Fibroblast of the conjunctiva (primary cell): ENCODE measurements at regions not wholly inside any gene's neighbourhood (a gene's known extent, or its start where the extent isn't known, plus 50 kb on each side); places are given as distances from the start of the nearest gene placed in this dataset.
A peak's percentile ranks its signal among the peaks of the same experiment; 100 is the strongest.

ENCODE experiments used
- DNase-seq: peaks from one replicate; pipeline ENCODE4 v3.0.0-alpha.2; 2010; ENCODE audit warnings: low read depth

DNA sequence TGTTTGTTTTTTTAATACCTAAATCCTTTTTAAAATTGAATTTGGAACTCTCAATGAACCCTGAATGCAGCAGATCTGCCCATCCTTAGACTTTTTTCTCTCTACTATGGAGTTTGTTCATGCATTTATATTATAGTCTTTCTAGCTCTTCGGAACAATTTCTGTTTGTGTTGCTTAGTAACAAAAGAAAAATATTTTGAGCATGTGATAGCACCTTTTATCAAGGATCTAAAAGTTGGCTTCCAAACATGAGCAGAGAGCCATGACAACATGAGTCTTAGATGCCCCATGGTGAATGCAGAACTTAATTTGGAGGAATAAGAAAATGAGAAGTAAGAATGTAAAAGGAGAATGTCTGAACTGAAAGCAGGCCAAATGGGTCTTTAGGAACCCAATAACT, 133.7 kb downstream of the EDN1 start:
- DNase-seq: no peak

DNA sequence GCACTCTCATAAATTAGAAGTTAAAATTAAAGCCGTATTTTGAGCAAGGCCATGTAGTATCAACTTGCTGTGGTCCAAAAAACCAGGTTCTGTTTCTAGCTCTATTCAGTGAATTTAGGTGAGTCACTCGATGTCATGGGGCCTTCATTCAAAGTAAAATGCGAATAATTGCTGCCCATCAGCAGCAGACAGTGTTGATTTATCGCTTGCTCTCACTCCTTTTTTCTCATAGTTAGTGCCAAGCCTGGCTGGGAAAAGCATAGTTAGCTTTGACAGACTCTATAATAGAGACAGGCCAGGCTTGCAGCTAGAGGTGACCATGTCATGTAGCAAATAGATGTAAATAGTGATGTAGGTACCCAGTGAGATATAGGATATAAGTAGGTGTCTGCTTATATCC, 136.0 kb downstream of the EDN1 start:
- no peak for DNase-seq

DNA sequence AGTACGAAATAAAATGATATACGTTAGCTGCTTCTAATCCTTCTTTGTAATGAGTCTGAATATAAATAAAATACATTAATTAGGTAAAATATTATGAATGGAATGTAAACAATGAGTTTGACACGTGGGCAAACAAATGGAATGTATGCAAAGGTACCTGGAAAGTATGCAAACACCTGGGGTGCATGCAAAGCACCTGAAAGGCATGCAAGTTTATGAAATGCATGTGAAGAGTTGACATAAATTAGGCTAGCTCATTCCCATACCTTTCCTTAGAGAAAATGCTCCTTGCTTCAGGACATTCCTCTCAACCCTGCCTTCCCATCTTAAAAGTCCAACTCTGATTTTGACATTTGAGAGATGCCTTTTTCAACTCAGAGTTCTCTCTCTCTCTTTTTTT, 140.9 kb downstream of the EDN1 start:
- no peak for DNase-seq

DNA sequence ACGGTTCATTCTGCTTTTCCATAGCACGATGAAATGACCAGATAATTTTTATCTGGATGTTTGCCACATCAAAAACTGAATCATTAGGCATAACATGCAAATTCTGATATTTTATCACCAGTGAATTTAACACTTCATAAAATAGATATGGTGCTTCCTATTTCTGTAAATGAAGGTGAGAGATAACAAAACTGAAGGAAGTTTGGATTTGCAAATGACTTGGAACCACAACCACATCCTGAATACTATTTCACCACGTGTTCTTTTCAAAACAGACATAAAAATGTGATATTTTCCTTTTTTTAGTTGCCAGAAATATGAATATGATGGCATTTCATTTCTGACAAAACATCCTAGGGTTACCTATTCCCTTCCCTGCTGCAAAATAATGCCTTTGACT, 146.1 kb downstream of the EDN1 start:
- DNase-seq: no peak

DNA sequence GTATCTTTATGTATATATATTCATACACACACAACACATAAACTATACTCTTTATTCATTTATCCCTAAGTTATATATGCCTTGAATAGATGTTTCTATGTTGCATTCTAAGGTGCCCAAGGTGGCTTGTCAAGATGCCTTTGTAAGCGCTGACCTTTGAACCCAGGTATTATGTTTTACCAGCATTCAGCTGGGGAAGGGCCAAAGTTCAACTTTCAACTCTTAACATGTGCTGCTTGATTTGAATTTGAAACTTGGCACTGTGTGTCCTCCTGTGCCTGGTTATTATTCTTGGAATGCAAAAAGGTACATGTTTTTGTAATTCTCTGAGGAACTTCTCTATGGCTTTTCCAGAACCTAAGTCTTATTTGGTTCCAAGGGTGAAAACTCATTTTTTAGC, 146.5 kb downstream of the EDN1 start:
- no peak for DNase-seq

DNA sequence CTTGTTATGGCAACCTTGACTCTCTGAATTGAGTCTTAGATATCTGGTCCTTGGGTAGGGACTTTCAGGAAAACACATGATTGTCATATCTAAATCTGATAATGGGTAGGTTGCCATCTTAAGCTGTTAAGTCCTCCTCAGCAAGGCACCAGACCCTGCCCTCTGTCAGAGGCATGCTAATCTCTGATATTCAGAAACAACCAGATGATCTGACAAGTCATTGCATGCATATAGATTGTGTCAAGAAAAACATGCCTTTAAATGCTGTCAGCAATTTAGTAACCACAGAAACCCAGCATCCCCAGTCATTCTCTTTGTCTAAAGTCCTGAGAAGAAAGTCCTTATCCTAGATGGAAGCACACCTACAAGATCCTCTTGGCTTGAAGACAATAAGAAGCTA, 149.1 kb downstream of the EDN1 start:
- DNase-seq: no peak

DNA sequence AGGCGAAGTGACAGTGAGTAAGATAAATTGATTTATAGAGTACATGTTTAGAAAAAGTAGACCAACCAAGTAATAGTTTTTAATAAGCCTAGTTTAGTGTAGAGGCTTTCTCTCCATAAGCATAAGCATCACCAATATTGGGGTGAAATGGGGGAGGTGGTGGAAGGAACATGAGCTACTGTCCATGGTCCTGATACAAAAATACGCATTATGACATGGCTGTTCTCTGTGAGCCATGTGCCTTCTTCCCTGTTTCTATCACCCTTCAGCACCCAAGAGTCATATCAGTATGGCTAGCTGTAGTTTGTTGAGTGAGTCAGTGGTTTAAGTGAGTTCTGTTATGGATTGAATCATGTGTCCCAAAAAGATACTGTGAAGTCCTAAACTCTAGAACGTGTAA, 150.8 kb downstream of the EDN1 start:
- DNase-seq: no peak

DNA sequence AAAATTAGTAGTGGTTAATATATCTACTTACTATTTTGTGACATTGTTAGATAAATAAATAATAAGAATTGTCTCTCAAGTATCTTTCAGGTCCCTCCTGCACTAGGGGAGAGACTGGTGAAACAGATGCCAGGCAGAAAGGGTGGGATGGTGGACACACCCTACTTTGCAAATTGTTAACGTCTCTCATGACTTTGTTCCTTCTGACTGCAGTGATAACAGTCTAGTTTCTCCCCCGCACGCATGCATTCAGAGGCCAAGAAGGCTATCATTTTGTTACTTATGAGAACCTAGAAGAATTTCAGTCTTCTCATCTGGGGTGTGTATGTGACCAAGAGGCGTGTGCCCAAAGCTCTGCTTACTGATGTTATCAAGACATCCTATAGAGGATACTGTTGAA, 152.3 kb downstream of the EDN1 start:
- no peak for DNase-seq

DNA sequence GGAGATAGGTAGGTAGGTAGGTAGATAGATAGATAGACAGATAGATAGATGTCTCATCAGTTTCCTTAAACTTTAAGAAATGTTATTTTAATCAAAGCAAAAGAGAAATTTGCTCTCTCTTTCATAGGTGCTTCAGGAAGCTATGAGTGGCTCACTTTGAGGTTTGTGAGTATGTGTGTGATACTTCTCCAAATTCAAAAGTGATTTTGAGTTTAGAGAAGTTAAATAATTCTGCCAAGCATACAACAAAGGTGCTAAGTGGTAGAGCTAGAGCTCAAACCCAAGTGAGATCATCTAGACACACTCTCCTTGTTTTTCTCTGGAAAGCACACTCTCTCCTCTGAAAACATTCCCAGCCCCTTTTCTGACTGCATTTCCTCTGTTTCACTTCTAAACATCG, 156.2 kb downstream of the EDN1 start:
- no peak for DNase-seq

DNA sequence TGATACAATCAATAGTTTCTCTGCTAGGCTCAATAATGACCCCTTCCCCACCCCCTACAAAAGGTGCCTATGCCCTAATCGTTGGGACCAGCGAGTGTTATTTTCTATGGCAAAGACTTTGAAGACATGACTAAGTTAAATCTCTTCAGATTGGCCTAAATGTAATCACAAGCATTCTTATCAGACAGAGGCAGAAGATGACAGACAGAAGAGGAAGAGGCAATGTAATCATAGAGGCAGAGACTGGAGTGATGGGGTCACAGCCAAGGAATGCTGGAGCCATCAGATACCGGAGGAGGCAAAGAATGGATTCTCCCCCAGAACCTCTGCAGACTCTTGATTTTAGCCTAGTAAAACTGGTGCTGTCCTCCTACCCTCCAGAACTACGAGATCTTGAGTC, 159.3 kb downstream of the EDN1 start:
- DNase-seq: no peak

DNA sequence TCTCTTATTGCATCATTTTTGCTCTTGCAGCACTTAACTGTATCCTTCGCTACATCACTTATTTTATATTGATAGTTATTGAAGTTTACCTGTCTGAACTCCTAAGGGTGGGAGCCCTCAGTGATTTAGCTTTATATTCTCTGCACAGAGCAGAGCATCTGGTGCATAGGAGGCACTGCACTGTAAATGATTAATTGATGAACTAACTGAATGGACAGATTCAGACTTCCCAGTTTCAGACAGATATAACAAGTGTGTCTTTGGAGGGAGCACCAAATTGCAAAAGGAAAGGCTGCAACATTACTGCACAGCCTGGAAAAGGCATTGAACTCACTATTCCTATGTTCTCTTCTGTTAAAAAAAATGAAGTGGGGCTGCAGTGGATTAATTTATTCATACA, 160.3 kb downstream of the EDN1 start:
- no peak for DNase-seq

DNA sequence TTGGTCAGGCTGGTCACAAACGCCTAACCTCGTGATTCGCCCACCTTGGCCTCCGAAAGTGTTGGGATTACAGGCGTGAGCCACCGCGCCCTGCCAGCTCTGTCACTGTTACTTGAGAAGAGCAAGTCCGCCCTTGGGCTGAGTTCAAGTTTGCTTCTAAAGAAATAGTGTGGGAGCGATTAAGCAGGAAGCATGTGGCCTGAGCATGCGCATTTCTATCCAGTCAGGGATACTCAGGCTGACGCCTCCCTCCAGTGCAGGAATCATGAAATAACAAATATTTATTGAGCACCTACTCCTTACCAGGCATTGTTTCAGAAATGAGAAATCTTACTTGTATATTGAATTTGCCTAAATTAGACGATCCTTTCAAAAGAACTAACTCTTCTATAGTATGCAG, 166.2 kb downstream of the EDN1 start:
- DNase-seq: no peak

DNA sequence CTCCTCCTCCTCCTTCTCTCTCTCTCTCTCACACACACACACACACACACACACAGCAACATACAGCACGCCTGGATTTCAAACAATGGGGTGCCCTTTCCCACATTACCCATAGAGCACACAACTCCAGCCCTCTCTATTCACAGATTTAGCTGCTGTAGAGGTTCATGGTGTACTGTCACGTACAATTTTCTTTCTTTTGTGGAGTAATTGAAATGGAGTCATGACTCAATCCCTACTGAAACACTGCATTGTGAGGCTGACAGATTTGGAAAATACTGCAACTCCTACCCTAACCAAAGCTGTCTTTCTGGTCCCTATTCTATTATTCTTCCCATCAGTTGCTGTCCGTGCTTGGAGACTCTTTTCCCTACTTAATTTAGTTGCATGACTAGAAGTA, 166.9 kb downstream of the EDN1 start:
- DNase-seq: no peak

DNA sequence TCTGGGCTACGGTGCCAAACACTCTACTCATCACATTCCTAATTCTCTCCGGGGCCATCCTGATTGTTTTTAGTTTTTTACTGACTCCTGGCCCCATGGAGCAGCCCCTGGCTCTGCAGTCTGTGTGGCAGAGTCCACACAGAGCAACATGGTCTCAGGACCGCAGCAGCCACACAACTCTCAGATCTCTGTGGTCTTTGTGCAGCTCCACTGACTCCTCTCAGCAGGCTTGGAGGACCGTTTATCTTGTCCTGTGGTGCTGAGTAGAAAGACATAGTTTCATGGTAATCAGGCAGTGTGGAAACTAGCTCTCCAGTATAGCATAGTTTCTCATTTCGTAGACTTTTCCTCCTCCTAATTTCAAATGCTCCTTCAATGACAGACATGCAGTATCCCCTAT, 168.4 kb downstream of the EDN1 start:
- DNase-seq: no peak

DNA sequence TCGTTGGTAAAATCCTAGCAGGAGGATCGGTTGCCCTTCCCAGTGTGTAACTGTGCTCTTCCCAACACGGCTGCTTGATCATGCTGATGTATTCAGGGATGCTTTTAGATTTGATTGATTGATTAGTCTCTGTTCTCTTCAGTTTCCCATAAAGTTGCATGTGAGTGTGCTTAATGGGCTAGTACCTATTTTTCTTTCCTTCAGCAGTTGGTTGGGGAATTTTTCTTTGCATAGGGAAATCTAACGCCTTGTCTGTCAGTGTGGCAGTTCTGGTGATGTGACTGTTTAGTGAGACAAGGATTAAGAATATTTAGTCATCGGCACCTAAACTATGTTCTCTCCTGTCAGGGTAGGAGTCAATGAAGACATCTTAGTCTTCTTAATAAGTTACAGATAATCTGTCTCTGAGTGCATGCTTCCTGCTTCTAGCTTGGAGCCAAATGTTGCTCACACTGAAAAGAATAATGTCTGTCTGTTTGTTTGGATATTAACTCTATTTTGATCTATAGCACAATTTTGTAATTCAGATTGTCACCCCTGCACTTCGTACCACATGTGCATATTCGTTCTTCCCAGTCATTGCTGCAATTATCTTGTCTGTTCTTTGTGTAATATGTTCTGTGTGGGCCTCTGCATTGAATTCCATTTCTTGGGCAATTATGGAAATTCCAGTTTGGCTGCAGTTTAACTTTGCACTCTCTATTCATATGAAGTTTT, 169.9 kb downstream of the EDN1 start:
- DNase-seq: no peak

DNA sequence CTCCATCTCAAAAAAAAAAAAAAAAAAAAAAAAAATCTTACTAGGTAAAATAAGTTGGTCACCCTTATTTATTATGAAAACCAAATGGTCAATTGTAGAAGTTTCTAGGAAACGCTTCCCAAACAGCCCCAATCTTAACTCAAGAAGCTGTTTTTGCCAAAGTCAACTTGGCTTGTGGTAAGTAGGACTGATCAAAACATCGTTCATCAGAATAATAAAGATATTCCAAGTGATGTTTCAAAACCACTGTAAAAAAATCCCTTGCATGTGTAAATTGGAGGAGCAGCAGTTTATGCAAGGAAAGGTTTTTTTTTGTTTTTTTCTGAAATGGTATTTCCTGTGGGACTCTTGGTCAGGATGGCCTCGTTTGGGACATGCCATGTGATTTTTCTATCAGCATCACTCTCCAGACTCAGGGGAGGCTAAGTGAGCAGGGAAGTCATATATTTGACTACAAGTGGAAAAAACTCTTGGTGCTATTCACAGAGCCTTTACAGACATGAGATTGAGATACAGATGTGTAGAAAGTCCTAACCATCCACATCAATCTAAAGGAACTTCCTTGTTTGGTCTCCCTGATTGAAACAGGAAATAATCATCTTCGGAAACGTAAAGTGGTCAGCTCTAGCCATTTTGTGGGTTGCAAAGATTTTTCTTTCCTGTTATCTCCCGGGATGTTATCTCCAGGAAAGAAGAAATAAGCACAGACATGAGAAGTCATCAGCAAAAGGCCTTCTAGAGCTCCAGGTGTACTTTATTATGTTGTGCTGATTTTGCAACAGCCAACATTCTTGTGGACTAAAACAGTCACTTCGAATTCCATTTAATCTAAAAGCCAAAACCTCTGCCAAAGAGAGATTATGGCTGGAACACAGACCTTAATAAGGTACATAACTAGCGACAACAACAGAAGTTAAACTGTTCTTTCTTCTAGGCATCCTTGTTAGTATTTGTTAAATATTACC, 177.8 kb downstream of the EDN1 start:
- no peak for DNase-seq

DNA sequence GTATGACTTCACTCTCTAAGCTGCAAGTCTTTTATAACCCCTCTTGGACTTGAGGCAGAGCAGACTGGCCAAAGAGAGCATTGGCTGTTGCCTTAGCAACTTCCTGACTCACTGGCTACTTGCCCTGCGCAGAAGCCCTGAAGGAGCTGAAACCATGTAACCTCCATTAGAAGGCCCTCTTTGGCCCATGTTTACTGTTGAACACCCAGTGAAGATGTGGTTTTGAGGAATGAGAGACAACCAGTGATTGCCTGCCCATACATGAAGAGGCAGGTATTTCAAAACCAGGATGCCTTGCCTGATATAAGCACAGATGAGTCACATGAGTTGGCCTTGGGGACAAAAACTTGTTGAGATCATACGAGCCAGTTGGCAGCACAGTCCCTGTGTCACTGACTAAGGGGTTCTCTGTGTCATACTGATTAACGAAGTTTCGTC, 182.5 kb downstream of the EDN1 start:
- DNase-seq: peak; percentile 43

DNA sequence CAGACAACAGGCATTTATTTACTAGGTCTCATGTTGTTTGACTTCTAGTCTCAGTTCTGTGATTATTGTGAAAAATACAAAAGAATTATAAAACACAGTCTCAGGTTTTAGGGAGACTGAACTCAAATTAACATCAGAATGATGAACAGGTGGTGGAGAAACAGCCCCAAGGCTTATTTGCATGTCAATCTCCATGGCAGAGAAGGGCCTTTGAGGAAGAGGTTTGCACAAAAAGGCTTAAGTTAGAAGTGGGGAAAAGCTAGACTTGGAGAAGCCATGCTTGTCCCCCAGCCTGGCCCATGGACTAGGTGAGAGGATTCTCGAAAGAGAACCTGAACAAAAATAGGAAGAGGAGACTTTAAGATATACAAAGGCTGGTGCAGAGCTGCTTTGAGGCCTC, 183.3 kb downstream of the EDN1 start:
- no peak for DNase-seq

DNA sequence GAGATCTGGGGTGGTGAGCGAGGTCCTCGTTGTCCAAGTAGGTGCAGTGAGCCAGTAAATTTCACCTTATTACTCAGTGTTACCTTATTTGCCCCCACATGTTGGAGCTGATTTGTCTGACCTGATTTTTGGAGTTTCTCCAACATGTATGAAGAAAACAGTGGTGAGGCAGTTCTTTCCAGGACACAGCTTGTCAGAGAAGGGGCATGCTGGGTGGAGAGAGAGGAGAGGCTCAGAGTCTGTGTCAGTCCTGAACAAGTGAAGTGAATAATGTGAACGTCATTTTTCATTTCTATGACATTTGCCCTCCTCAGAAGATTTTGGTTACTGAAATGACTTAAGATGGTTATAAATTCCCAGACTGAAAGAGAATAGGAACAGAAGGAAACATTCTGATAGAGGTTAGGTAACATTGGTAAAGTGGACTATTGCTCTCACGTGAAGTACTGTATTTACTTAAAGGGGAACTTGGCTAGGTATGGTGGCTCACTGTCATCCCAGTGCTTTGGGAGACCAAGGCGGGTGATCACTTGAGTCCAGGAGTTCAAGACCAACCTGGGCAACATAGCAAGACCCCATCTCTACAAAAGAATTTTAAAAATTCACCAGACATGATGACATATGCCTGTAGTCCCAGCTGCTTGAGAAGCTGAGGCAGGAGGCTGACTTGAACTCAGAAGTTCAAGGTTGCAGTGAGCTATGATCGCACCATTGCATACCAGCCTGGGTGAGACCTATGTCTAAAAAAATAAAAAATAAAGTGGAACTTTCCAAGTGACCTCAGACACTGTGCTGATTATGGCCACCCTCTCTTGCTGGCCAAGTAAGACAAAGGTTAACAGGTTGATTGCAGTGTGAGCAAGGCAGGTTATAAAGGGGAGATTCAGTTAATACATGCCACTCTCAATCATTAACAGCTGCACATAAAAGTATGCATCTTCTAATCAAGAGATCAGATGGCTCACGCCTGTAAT, 184.3 kb downstream of the EDN1 start:
- DNase-seq: no peak

DNA sequence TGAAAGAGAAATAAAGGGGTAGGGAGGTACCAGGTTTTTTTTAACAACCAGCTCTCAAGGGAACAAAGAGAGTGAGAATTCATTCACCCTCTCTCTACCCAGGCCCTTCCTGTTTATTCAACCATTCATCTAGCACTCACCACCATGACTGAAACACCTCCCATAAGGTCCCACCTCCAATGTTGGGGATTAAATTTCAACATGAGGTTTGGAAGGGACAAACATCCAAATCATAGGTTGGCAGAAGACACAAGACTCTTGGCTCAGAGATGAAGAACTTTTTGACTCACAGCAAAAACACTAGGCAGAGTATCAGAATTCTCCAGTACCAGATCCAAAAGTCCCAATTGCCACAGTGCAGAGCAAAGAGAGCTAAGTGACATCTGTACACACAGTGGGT, 186.3 kb downstream of the EDN1 start:
- DNase-seq: no peak

DNA sequence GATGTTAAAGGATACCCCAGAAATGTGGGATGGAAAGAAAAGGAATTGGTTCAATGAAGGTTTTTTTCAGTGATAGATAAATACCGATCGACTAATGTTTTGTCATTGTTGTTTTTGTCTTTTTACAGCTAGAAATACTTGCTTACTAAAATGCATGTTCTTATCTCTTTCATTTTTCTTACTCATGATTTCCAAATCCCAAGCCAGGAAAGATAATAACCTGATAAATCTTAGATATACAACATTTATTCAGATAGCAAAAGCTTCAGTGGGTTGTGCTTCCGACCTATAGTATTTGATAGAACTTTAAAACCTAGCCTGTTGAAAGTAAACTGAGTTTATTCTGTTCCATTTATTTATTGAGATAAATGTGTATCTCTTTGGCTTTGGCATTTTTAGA, 187.5 kb downstream of the EDN1 start:
- DNase-seq: no peak

DNA sequence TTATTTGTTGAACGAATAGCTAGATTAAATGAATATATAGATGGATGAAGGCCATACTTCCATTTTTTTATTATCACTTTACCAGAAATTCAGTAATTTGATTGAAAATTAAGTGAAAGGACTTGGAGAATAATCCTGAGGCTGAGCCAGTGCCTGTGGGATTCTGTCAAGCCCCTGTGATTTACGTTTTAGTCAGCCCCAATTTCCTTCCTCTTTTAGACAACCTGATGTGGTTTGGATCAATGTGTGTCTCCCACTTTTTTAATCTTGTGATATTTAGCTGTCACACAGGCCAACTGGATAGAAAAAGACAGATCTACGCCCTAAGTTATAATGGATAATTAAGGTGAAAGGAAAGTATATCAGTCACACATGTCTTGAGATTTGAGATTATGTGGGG, 188.8 kb downstream of the EDN1 start:
- DNase-seq: no peak
